ENCODE measurements at regions not wholly inside any gene's neighbourhood (a gene's known extent, or its start where the extent isn't known, plus 50 kb on each side); places are given as distances from the start of the nearest gene placed in this dataset.

DNA sequence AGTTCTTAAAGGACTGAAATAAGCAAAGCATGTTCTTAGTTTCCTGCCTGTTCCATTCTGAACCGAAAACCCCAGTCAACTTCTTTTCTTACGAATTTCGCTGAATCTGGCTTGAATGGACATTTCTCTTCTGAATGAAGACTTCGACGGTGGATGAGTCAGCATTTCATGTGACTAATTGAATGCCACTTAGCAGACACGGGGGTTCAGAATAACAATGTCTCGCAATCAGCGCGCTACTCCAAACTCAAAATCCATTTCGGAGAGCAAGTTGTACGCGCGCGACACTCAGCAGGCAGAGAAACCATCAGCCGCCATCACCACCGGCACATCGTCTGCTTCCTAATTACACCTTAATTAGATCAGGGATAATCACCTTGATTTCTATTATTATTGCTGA lies 239.0 kb upstream of the KLF6 start:
- H3K36me3 Mint-ChIP-seq (ENCODE audit: unreplicated experiment): no peaks in the 10 kb centered on the region
- H3K9me3 Mint-ChIP-seq (ENCODE audit: unreplicated experiment): peaks cover 8% of the 10 kb centered on the region
- DNase-seq (ENCODE audit: extremely low spot score, unreplicated experiment): no peak
- TF ChIP-seq CTCF (IDR thresholded peaks at IDR 0.05): no peak
- no peaks in the 10 kb centered on the region for H3K27me3 Mint-ChIP-seq (ENCODE audit: unreplicated experiment)
- H3K27ac Mint-ChIP-seq (ENCODE audit: unreplicated experiment): no peak overlapping the region
- no peak overlapping the region for H3K4me3 Mint-ChIP-seq (ENCODE audit: unreplicated experiment)
- H3K4me1 Mint-ChIP-seq (ENCODE audit: unreplicated experiment): peaks cover 3% of the 10 kb centered on the region

- no peak for TF ChIP-seq CTCF (IDR thresholded peaks at IDR 0.05)
- DNase-seq (ENCODE audit: extremely low spot score, unreplicated experiment): no peak
- no peak overlapping the region for H3K27ac Mint-ChIP-seq (ENCODE audit: unreplicated experiment)
- no peaks in the 10 kb centered on the region for H3K27me3 Mint-ChIP-seq (ENCODE audit: unreplicated experiment)
- peaks cover 8% of the 10 kb centered on the region for H3K9me3 Mint-ChIP-seq (ENCODE audit: unreplicated experiment)
- H3K4me3 Mint-ChIP-seq (ENCODE audit: unreplicated experiment): no peak overlapping the region
- H3K36me3 Mint-ChIP-seq (ENCODE audit: unreplicated experiment): no peaks in the 10 kb centered on the region
- H3K4me1 Mint-ChIP-seq (ENCODE audit: unreplicated experiment): peaks cover 3% of the 10 kb centered on the region
Observed at GRCh38 chr10:4022473-4022872, 237.5 kb upstream of the KLF6 start.

DNA sequence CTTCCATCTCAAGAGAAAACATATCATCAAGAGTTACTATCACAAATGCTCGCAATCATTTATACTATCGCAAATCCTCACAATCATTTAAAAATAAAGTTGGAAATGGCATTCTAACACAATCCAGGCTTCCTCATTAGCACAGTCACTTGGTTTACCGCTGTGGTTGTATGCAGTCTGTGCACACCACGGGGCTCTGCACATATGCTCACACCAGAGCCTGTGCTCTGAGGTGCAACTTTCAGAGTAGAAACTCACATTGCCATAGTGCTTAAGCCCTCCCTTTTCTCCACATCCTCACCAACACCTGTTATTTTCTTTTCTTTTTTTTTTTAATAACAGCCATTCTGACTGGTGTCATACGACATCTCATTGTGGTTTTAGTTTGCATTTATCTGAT lies 235.6 kb upstream of the KLF6 start:
- H3K27me3 Mint-ChIP-seq (ENCODE audit: unreplicated experiment): no peaks in the 10 kb centered on the region
- H3K4me1 Mint-ChIP-seq (ENCODE audit: unreplicated experiment): peaks cover 3% of the 10 kb centered on the region
- H3K27ac Mint-ChIP-seq (ENCODE audit: unreplicated experiment): no peak overlapping the region
- DNase-seq (ENCODE audit: extremely low spot score, unreplicated experiment): no peak
- TF ChIP-seq CTCF (IDR thresholded peaks at IDR 0.05): no peak
- no peak overlapping the region for H3K4me3 Mint-ChIP-seq (ENCODE audit: unreplicated experiment)
- no peaks in the 10 kb centered on the region for H3K36me3 Mint-ChIP-seq (ENCODE audit: unreplicated experiment)
- peaks cover 8% of the 10 kb centered on the region for H3K9me3 Mint-ChIP-seq (ENCODE audit: unreplicated experiment)

GRCh38 chr10:4018054-4018511 lies 233.1 kb upstream of the KLF6 start:
- Mint-ChIP-seq H3K4me3 (ENCODE audit: unreplicated experiment) (no peak overlapping the region), H3K27ac (ENCODE audit: unreplicated experiment) (no peak overlapping the region), H3K9me3 (ENCODE audit: unreplicated experiment) (peaks cover 8% of the 10 kb centered on the region), H3K36me3 (ENCODE audit: unreplicated experiment) (no peaks in the 10 kb centered on the region), H3K4me1 (ENCODE audit: unreplicated experiment) (no peaks in the 10 kb centered on the region), H3K27me3 (ENCODE audit: unreplicated experiment) (no peaks in the 10 kb centered on the region)
- TF ChIP-seq CTCF (IDR thresholded peaks at IDR 0.05): no peak
- DNase-seq (ENCODE audit: extremely low spot score, unreplicated experiment): no peak

DNA sequence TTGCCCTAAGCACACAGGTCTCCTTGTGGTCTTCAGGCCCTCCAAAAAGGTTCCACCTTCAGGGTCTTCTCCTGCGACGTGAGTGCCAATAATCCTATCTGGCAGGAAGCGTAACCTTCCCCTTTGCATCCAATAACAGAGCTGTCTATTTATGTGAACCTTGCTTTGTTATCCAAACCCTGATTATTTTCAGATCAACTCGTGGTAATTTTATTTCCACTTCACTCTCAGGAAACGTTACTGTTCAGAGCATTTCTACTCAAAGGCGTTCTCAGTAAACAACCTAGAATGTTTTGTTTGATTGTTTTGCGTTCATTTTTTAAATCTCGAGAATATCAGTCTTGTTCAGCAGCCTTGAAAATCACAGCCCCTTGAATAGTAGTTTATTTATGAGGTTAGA lies 232.3 kb upstream of the KLF6 start:
- TF ChIP-seq CTCF (IDR thresholded peaks at IDR 0.05): no peak

More for the DNA sequence above, 232.3 kb upstream of the KLF6 start:
- peaks cover 8% of the 10 kb centered on the region for H3K9me3 Mint-ChIP-seq (ENCODE audit: unreplicated experiment)
- H3K27ac Mint-ChIP-seq (ENCODE audit: unreplicated experiment): no peak overlapping the region
- no peak overlapping the region for H3K4me3 Mint-ChIP-seq (ENCODE audit: unreplicated experiment)
- H3K27me3 Mint-ChIP-seq (ENCODE audit: unreplicated experiment): no peaks in the 10 kb centered on the region
- no peaks in the 10 kb centered on the region for H3K4me1 Mint-ChIP-seq (ENCODE audit: unreplicated experiment)
- DNase-seq (ENCODE audit: extremely low spot score, unreplicated experiment): no peak
- H3K36me3 Mint-ChIP-seq (ENCODE audit: unreplicated experiment): no peaks in the 10 kb centered on the region

Data from osteocyte (in vitro differentiated cells).